ENCODE measurements at regions not wholly inside any gene's neighbourhood (a gene's known extent, or its start where the extent isn't known, plus 50 kb on each side); places are given as distances from the start of the nearest gene placed in this dataset.

DNA sequence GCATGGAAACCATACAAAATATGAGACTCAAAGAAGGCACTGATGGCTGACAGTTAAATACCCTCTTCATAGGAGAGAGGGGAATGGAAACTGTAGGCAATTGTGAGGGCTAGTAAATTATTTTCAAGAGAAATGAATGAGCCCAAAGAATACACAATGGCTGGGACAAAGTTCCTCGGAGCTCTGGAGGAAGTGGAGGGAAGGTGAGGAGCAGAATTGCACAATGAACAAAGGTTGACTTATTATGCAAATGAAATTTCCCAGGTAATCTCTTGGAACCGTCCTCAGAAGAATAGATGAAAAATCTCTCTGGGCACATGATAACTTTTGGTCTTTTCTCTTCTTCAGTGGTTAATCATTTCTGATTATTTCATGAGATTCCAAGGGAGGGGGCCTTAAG is 202.6 kb upstream of the VCX start:
- no peak for DNase-seq (ENCODE audit: low read depth)
- no peak overlapping the region for H3K4me3 ChIP-seq (ENCODE audit: low read depth, low read length)
- FAIRE-seq = no peak
- TF ChIP-seq, protein P1, sequence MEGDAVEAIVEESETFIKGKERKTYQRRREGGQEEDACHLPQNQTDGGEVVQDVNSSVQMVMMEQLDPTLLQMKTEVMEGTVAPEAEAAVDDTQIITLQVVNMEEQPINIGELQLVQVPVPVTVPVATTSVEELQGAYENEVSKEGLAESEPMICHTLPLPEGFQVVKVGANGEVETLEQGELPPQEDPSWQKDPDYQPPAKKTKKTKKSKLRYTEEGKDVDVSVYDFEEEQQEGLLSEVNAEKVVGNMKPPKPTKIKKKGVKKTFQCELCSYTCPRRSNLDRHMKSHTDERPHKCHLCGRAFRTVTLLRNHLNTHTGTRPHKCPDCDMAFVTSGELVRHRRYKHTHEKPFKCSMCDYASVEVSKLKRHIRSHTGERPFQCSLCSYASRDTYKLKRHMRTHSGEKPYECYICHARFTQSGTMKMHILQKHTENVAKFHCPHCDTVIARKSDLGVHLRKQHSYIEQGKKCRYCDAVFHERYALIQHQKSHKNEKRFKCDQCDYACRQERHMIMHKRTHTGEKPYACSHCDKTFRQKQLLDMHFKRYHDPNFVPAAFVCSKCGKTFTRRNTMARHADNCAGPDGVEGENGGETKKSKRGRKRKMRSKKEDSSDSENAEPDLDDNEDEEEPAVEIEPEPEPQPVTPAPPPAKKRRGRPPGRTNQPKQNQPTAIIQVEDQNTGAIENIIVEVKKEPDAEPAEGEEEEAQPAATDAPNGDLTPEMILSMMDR (IDR thresholded peaks at IDR 0.05; ENCODE audit: insufficient read depth, low read length, severe bottlenecking) = no peak
- no peaks in the 10 kb centered on the region for H3K27me3 ChIP-seq (ENCODE audit: control insufficient read depth, insufficient read depth, low read length)
- H3K36me3 ChIP-seq (ENCODE audit: control insufficient read depth, insufficient read depth, low read length) = no peaks in the 10 kb centered on the region

DNA sequence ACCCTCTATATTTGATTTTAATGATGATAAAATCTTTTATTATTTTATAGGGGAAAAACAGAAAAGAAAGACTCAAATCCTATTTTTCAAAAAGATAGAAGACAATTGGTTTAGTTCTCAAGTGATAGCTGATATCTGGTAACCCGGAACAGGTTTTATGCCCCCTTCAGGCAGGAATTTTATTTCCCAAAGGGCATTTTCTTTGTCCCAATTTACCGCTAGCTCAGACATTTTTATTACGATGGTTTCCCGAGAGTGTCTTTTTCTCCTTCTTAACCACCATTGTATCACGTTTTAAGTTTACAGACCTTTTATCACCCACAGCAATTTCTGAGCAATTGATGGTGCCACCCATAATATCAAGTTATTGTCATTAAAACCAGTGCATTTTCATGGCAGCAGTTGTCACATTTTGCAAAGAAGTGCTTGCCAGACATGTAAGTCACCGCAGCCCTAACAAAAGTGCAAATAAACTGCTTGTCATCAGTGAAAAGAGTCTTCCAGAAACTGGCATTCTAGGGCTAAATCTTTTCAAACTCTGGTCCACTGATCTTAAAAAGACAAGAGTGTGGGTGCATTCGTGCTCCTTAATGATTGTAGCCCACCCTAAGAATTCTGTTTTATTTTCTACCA is 204.8 kb upstream of the VCX start:
- no peaks in the 10 kb centered on the region for H3K36me3 ChIP-seq (ENCODE audit: control insufficient read depth, insufficient read depth, low read length)
- TF ChIP-seq, protein P1 (IDR thresholded peaks at IDR 0.05; ENCODE audit: insufficient read depth, low read length, severe bottlenecking) = no peak
- DNase-seq (ENCODE audit: low read depth) = no peak
- no peaks in the 10 kb centered on the region for H3K27me3 ChIP-seq (ENCODE audit: control insufficient read depth, insufficient read depth, low read length)
- H3K4me3 ChIP-seq (ENCODE audit: low read depth, low read length) = no peak overlapping the region
- FAIRE-seq = no peak

DNA sequence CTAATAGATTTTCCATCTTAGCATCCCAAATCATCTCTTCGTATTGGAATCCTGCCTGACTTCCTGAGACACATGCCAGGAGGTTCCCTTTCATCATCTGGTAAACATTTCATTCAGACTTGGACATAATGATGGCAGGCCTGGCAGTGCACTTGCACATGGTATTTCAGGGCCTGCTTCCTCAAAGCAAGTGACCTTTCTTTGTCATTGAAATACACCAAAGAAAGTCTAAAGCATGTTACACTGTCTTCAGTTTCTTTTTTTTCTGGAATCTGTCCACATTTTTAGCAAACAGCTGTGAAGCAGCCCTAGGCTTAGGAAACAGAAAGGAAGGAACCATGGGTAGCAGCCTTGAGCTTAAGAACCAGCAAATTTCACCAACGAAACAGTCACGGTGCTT is 205.9 kb upstream of the VCX start:
- FAIRE-seq (no peak), DNase-seq (ENCODE audit: low read depth) (no peak)
- Histone ChIP-seq H3K36me3 (ENCODE audit: control insufficient read depth, insufficient read depth, low read length) (no peaks in the 10 kb centered on the region), H3K4me3 (ENCODE audit: low read depth, low read length) (no peak overlapping the region), H3K27me3 (ENCODE audit: control insufficient read depth, insufficient read depth, low read length) (no peaks in the 10 kb centered on the region)
- TF ChIP-seq, protein P1 (IDR thresholded peaks at IDR 0.05; ENCODE audit: insufficient read depth, low read length, severe bottlenecking) = no peak

DNA sequence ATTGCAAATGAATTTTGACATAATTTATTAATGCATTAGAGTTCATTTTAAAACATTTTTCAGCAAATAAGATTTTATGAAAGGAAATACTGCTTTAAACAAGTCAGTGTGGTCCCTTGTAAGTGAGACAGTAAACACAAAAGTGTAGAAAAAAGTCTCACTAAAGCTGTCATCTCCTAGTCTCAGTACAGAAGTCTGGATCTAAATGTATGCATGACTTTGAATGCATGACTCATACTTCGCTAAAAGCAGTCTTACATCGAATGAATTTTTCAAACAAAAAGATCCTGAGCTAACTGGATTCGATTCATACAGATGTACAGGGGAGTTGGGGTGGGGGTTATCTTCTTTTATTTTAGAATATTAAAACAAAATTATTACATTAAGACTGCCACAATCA is 207.4 kb upstream of the VCX start:
- DNase-seq (ENCODE audit: low read depth) = no peak
- no peak for FAIRE-seq
- H3K27me3 ChIP-seq (ENCODE audit: control insufficient read depth, insufficient read depth, low read length) = no peaks in the 10 kb centered on the region
- TF ChIP-seq, protein P1 (IDR thresholded peaks at IDR 0.05; ENCODE audit: insufficient read depth, low read length, severe bottlenecking) = no peak
- no peak overlapping the region for H3K4me3 ChIP-seq (ENCODE audit: low read depth, low read length)
- no peaks in the 10 kb centered on the region for H3K36me3 ChIP-seq (ENCODE audit: control insufficient read depth, insufficient read depth, low read length)

DNA sequence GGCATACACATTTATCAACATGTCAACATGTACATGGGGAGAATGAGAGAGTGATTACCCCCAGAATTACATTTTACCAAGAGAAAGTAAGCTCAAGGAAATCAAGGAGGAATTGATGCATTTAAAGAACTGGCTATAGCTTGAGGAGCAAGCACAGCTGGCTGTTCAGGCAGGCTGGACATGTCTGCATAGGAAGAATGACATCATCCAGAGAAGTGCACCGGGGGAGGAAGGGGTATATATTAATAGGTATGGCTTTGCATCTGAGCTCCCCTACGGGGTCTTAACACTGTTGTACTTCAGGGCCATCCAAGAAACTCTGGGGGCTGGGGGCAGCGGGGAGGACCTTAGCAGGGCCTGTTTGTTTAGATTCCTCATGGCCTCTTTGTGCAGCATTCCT is 222.4 kb upstream of the VCX start:
- TF ChIP-seq, protein P1 (IDR thresholded peaks at IDR 0.05; ENCODE audit: insufficient read depth, low read length, severe bottlenecking) = no peak
- DNase-seq (ENCODE audit: low read depth) (peak; percentile 0), FAIRE-seq (no peak)
- Histone ChIP-seq H3K4me3 (ENCODE audit: low read depth, low read length) (no peak overlapping the region), H3K36me3 (ENCODE audit: control insufficient read depth, insufficient read depth, low read length) (no peaks in the 10 kb centered on the region), H3K27me3 (ENCODE audit: control insufficient read depth, insufficient read depth, low read length) (no peaks in the 10 kb centered on the region)

DNA sequence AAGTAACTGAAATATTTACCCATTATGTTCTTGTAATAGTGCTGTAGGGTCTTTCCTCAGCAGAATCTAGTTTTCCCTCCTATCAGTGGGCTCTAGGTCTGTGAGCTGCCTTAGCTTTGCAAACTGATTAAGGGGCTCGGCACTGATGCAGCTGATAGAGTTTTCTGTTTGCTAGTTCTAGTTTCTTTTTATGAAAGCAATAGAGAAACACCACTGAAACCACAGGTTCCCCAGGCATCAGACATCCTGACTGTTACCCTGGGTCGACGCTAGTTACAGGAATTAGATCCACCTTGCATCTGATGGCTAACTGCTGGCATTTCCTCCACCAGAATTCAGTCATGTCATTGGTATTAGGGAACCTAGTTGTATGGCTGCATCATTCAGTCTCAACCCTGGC is 225.0 kb upstream of the VCX start:
- DNase-seq (ENCODE audit: low read depth) = no peak
- no peak overlapping the region for H3K4me3 ChIP-seq (ENCODE audit: low read depth, low read length)
- TF ChIP-seq, protein P1 (IDR thresholded peaks at IDR 0.05; ENCODE audit: insufficient read depth, low read length, severe bottlenecking) = no peak
- no peaks in the 10 kb centered on the region for H3K27me3 ChIP-seq (ENCODE audit: control insufficient read depth, insufficient read depth, low read length)
- FAIRE-seq = no peak
- H3K36me3 ChIP-seq (ENCODE audit: control insufficient read depth, insufficient read depth, low read length) = no peaks in the 10 kb centered on the region

All from bronchial epithelial cell (primary cell).